GM21825 (cell line): ENCODE measurements at regions not wholly inside any gene's neighbourhood (a gene's known extent, or its start where the extent isn't known, plus 50 kb on each side); places are given as distances from the start of the nearest gene placed in this dataset.
"Not testable (repeated sequence)": the region's sequence is repeated elsewhere in the genome, so short reads cannot be mapped to it uniquely, and the experiment has no call there.

Source experiments
- ATAC-seq: cut with Tn5 transposase; IDR thresholded peaks from one replicate; pipeline ENCODE4 v1.9.1; 2021; ENCODE audit warnings: mild to moderate bottlenecking, moderate library complexity; ENCODE audit not compliant: unreplicated experiment

GRCh38 chr2:183522489-183523266 is 398.4 kb downstream of the NUP35 start:
- ATAC-seq: no peak

- peak; percentile 63 for ATAC-seq
Measured at GRCh38 chr2:183530333-183530901, 406.2 kb downstream of the NUP35 start.

DNA sequence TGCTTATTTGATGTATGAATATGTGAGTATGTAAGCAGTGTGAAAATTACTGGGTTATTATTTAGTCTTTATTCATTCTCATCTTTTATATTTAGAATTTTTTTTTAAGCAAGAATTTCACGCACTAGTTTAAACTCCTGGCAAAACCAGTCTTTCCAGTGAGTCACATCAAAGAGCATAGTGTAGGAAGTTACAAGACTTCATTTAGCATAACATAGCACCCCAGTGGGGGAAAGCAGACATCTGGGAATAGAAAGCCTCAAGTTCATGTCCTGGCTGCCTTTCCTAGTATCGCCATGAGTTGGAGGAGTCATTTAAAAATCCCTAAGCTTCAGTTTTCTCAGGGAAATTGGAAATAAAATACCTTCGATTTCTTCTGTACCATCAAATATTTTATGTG is 408.3 kb downstream of the NUP35 start:
- no peak for ATAC-seq

- no peak for ATAC-seq
Measured at GRCh38 chr2:183533021-183533420, 408.8 kb downstream of the NUP35 start.

DNA sequence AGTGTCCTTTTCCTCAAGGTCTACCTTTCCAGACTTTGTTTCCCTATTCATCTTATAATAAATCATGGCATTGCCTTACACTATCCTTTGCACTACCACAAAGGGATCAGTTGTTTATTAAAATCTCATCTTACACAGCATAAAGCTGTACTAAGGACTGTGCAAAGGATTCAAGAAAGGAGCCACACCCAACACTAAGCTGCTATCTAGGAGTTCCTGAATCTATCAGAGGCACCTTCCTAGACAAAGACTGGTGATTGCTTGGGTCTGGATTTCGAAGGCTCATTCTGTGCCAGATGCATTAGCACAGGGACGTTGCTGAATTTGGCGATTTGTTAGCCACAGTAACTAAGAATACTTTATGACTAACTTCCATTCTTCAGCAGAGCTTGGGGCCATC is 412.0 kb downstream of the NUP35 start:
- ATAC-seq: no peak

DNA sequence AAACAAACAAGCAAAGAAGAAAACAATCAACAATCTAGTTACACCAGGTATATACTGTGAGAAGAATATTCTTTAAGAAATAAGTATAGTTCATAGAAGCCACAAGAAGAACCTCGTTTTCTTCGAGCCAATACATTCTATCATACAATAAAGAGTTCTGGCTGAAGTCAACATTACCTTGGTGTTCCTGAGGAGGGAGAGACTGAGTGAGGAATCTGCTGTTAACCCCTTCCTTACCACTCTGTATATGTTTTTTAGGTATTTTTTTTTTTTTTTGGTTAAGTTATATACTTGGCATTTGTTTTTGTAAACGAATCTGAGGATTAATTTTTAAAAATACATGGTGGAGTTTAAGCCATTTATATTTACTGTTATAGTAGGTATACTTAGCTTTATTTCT is 412.5 kb downstream of the NUP35 start:
- no peak for ATAC-seq

DNA sequence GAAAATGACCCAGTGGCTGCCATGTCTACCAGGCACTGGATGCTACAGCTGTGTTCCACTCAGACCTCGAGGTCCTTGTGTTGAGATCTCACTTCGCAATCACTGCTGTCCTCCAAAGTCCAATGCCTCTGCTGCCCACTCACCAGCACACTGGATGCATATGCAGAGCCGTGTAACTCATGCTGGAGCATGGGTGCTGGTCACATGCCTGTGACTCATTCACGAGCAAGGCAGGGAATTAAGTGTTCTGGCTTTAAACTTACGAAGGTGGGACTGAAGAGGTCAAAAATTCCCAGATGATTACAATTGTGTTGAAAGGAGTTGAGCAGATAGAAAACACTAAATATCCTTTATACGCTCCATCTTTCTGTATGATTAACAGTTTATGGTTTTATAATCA is 417.5 kb downstream of the NUP35 start:
- no peak for ATAC-seq

DNA sequence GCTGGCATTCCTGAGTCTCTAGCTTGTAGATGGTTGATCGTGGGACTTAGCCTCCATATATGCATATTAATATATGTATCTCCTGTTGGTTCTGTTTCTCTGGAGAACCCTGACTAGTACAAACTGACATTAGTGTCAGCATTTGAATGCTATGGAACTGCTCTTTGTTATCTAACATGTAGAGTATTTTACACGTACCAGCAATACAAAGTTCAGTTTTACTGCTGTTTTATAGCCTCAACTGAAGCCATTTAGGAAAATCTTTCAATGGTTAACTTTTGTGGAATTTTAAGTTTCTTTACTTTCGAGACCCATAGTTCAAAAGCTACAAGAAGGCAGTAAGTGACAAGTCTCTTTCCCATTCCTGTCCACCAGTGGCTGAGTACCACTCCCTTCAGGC is 418.4 kb downstream of the NUP35 start:
- ATAC-seq: no peak

GRCh38 chr2:183543222-183543621 is 419.0 kb downstream of the NUP35 start:
- no peak for ATAC-seq

GRCh38 chr2:183543731-183544130 is 419.5 kb downstream of the NUP35 start:
- ATAC-seq: no peak

- ATAC-seq: not testable (repeated sequence)
Measured at GRCh38 chr2:183546560-183547350, 422.5 kb downstream of the NUP35 start.

- no peak for ATAC-seq
Measured at GRCh38 chr2:183552716-183553115, 428.5 kb downstream of the NUP35 start.

- no peak for ATAC-seq
Measured at GRCh38 chr2:183564726-183565125, 440.5 kb downstream of the NUP35 start.

DNA sequence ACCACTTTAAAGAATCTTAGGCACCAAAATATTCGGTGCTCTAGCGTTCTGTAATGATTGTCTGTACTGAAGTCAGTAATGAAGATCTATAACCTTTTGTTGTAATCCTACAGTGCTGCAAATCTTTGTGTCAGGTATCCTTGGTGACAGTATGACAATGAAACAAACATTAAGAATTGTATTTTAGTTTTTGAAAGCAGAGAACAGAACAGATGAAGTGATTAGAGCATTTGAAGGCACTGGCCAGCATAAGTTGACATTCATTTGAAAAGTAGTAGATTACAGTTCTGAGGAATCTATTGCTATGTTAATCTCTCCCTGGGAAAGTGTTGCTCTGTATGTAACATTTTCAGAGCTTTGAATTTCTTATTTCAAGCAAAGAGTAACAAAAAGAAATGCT is 451.2 kb downstream of the NUP35 start:
- no peak for ATAC-seq

- ATAC-seq: no peak
Measured at GRCh38 chr2:183579686-183580085, 455.4 kb downstream of the NUP35 start.

- no peak for ATAC-seq
Measured at GRCh38 chr2:183592271-183592670, 468.0 kb downstream of the NUP35 start.

GRCh38 chr2:183594150-183594549 is 469.9 kb downstream of the NUP35 start:
- ATAC-seq: no peak

DNA sequence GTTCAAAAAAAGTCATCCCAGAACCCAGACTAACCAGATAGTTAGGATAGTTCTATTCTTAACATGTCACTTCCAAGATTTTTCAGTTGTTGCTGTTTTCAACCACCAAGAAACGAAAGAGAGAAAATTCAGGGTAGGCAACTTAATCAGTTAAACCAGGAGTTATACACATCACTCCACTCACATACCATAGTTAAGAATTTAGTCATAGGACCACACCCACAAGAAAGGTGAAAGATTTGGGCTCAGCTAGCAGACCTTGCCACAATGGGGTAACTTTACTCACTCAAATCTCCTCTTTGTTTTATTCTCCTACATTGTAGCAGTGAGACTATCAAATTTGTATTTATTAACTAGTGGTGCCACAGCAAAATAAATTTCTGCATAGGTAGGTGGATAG is 473.6 kb downstream of the NUP35 start:
- no peak for ATAC-seq

- ATAC-seq: no peak
Measured at GRCh38 chr2:183604065-183604464, 479.8 kb downstream of the NUP35 start.

DNA sequence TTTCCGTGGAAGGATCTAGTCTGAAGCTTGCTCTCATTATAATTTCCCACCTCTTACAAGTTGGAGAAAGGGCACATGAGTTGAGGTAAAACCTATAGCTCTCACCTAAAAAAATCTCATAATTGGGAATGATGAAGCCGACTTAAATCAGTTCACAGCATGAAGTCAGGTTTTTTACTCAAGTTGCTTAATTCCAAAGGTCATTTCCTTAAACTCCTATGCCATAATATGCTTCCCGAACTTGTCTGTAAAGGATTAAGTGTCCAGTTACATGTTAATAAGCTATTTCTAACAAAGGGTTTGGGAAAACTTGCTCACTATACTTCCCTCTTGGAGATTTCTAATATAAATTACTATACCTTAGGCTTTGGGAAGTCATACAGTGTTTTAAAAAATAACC is 481.2 kb downstream of the NUP35 start:
- no peak for ATAC-seq

- no peak for ATAC-seq
Measured at GRCh38 chr2:183606022-183606717, 481.9 kb downstream of the NUP35 start.
